T-cell (primary cell): ENCODE measurements at regions not wholly inside any gene's neighbourhood (a gene's known extent, or its start where the extent isn't known, plus 50 kb on each side); places are given as distances from the start of the nearest gene placed in this dataset.

ENCODE experiments used
- ATAC-seq, 4 experiments: fragments of 200-7000 bp in 3 of 4; fragments of 150-1000 bp in 1 of 4; cut with Tn5 transposase; replicated peaks in 1 of 4; 1 replicate in 3 of 4; 2 replicates in 1 of 4; pipeline ENCODE4 v1.10.0; 2021; ENCODE audit warnings: moderate library complexity in 3 of 4, mild to moderate bottlenecking in 2 of 4, moderate number of reproducible peaks in 1 of 4
- CTCF ChIA-PET, 2 donors: fragments of 300-600 bp; sonication (Branson Sonifier 250); formaldehyde crosslinking; loops; one replicate each; lab custom pipeline; 2022; ENCODE audit warnings: antibody characterized with exemption in 2 of 2; lab: Charles Lee
- POLR2A ChIA-PET, 2 donors: fragments of 300-600 bp; sonication (Branson Sonifier 250); formaldehyde crosslinking; loops; one replicate each; lab custom pipeline; 2022; ENCODE audit warnings: antibody characterized with exemption in 2 of 2; lab: Charles Lee
- DNase-seq, 35 experiments: peaks; one replicate each; pipeline versions ENCODE4 v3.0.0 to v3.0.0-alpha.2; 2013 to 2023
- H3K27ac ChIP-seq: one replicate; pipeline ENCODE4 v1.5.1; 2013; ENCODE audit warnings: low read length
- H3K27me3 ChIP-seq, 2 experiments: replicated peaks in 1 of 2; 1 replicate in 1 of 2; 2 replicates in 1 of 2; pipeline versions ENCODE4 v1.6.1 to v1.7.0; 2013; ENCODE audit warnings: low read length in 1 of 2, mixed read lengths in 1 of 2; ENCODE audit not compliant: control insufficient read depth in 2 of 2, insufficient read depth in 2 of 2; ENCODE audit errors: extremely low read depth in 1 of 2
- H3K36me3 ChIP-seq, 2 donors: 1 replicate in 1 of 2; 2 replicates in 1 of 2; pipeline versions ENCODE4 v1.6.1 to v1.7.0; 2013; ENCODE audit warnings: low read length in 1 of 2; ENCODE audit not compliant: control insufficient read depth in 2 of 2, insufficient read depth in 1 of 2; ENCODE audit errors: extremely low read depth in 1 of 2
- H3K4me1 ChIP-seq, 2 experiments: 1 replicate in 1 of 2; 2 replicates in 1 of 2; pipeline versions ENCODE4 v1.6.1 to v1.7.0; 2013; ENCODE audit warnings: low read length in 2 of 2, mixed read lengths in 1 of 2; ENCODE audit not compliant: insufficient read depth in 2 of 2, control insufficient read depth in 1 of 2; ENCODE audit errors: extremely low read depth in 1 of 2
- H3K4me3 ChIP-seq, 2 donors: 1 replicate in 1 of 2; 2 replicates in 1 of 2; pipeline versions ENCODE4 v1.5.1 to v1.7.0; 2013; ENCODE audit warnings: mild to moderate bottlenecking in 2 of 2, low read length in 1 of 2, moderate library complexity in 1 of 2; ENCODE audit not compliant: control insufficient read depth in 1 of 2; ENCODE audit errors: extremely low read depth in 1 of 2
- H3K9me3 ChIP-seq: 2 replicates; pipeline ENCODE4 v1.7.0; 2013
- H3K27ac Mint-ChIP-seq, 2 donors: one replicate each; pipeline ENCODE4 v1.8.0; 2020 to 2021; ENCODE audit warnings: mild to moderate bottlenecking in 2 of 2, mixed read lengths in 2 of 2
- H3K27me3 Mint-ChIP-seq, 2 donors: one replicate each; pipeline ENCODE4 v1.8.0; 2021 to 2022; ENCODE audit warnings: mixed read lengths in 2 of 2
- H3K36me3 Mint-ChIP-seq: one replicate; pipeline ENCODE4 v1.8.0; 2021; ENCODE audit warnings: mixed read lengths
- H3K4me1 Mint-ChIP-seq, 3 donors: one replicate each; pipeline ENCODE4 v1.8.0; 2020 to 2022; ENCODE audit warnings: mixed read lengths in 3 of 3, mild to moderate bottlenecking in 1 of 3
- H3K4me3 Mint-ChIP-seq, 3 donors: one replicate each; pipeline ENCODE4 v1.8.0; 2020 to 2022; ENCODE audit warnings: mild to moderate bottlenecking in 3 of 3, mixed read lengths in 3 of 3, moderate library complexity in 3 of 3
- H3K9me3 Mint-ChIP-seq, 3 donors: one replicate each; pipeline ENCODE4 v1.8.0; 2020 to 2022; ENCODE audit warnings: mixed read lengths in 3 of 3
- WGBS: methylation state at CpG from one replicate; pipeline ENCODE4 v1.1.5; 2013; ENCODE audit warnings: missing lambda C conversion rate; ENCODE audit not compliant: insufficient coverage; 5-methylcytosine and 5-hydroxymethylcytosine counted together

GRCh38 chr4:19372390-19372789 lies 879.3 kb upstream of the SLIT2 start:
- WGBS, result 90% methylated on average over 2 of the region's 2 CpGs
- Histone ChIP-seq H3K4me1 (no peaks in the 10 kb centered on the region), H3K36me3 (no peaks in the 10 kb centered on the region), H3K27me3 (no peaks in the 10 kb centered on the region), H3K27ac (no peak overlapping the region), H3K4me3 (no peak overlapping the region), H3K9me3 (no peaks in the 10 kb centered on the region)
- DNase-seq, result no peak
- ATAC-seq, result no peak
- Mint-ChIP-seq H3K27me3 (no peaks in the 10 kb centered on the region), H3K27ac (no peak overlapping the region), H3K9me3 (peaks cover 6 to 21% (median 14%) of the 10 kb centered on the region in 3 donors), H3K4me3 (no peak overlapping the region), H3K36me3 (no peaks in the 10 kb centered on the region), H3K4me1 (no peaks in the 10 kb centered on the region)
- POLR2A ChIA-PET, result no interaction called here
- CTCF ChIA-PET, result no interaction called here

- no peaks in the 10 kb centered on the region for H3K27me3 ChIP-seq
- peaks cover 8 to 19% (median 10%) of the 10 kb centered on the region in 3 donors for H3K9me3 Mint-ChIP-seq
- H3K4me3 Mint-ChIP-seq, result no peak overlapping the region
- WGBS, result no CpG with 5 or more reads among the region's 3 CpGs
- no peaks in the 10 kb centered on the region for H3K36me3 ChIP-seq
- ChIA-PET CTCF (no interaction called here), POLR2A (no interaction called here)
- H3K9me3 ChIP-seq, result no peaks in the 10 kb centered on the region
- no peak for ATAC-seq
- H3K4me1 ChIP-seq, result no peaks in the 10 kb centered on the region
- H3K4me1 Mint-ChIP-seq, result no peaks in the 10 kb centered on the region
- no peak overlapping the region for H3K27ac Mint-ChIP-seq
- no peak overlapping the region for H3K4me3 ChIP-seq
- H3K27me3 Mint-ChIP-seq, result no peaks in the 10 kb centered on the region
- DNase-seq, result no peak
- H3K27ac ChIP-seq, result no peak overlapping the region
- H3K36me3 Mint-ChIP-seq, result no peaks in the 10 kb centered on the region
These were observed 882.9 kb upstream of the SLIT2 start for GRCh38 chr4:19368800-19369199.

GRCh38 chr4:19366916-19367315 lies 884.8 kb upstream of the SLIT2 start:
- no peaks in the 10 kb centered on the region for H3K9me3 ChIP-seq
- no peaks in the 10 kb centered on the region for H3K27me3 ChIP-seq
- H3K4me3 ChIP-seq, result no peak overlapping the region
- no peaks in the 10 kb centered on the region for H3K36me3 Mint-ChIP-seq
- H3K27me3 Mint-ChIP-seq, result no peaks in the 10 kb centered on the region
- no peak for ATAC-seq
- H3K36me3 ChIP-seq, result no peaks in the 10 kb centered on the region
- no peaks in the 10 kb centered on the region for H3K4me1 ChIP-seq
- no peaks in the 10 kb centered on the region for H3K4me1 Mint-ChIP-seq
- no CpG with 5 or more reads among the region's 2 CpGs for WGBS
- POLR2A ChIA-PET, result no interaction called here
- no peak for DNase-seq
- H3K4me3 Mint-ChIP-seq, result no peak overlapping the region
- no peak overlapping the region for H3K27ac Mint-ChIP-seq
- H3K9me3 Mint-ChIP-seq, result peaks cover 8 to 19% (median 10%) of the 10 kb centered on the region in 3 donors
- CTCF ChIA-PET, result no interaction called here
- no peak overlapping the region for H3K27ac ChIP-seq

- WGBS, result no CpG with 5 or more reads among the region's 2 CpGs
- ATAC-seq, result no peak
- Mint-ChIP-seq H3K4me1 (no peaks in the 10 kb centered on the region), H3K36me3 (no peaks in the 10 kb centered on the region), H3K4me3 (no peak overlapping the region), H3K27ac (no peak overlapping the region), H3K27me3 (no peaks in the 10 kb centered on the region), H3K9me3 (peaks cover 8 to 17% (median 15%) of the 10 kb centered on the region in 3 donors)
- no peak for DNase-seq
- POLR2A ChIA-PET, result no interaction called here
- no peaks in the 10 kb centered on the region for H3K36me3 ChIP-seq
- H3K27ac ChIP-seq, result no peak overlapping the region
- no peaks in the 10 kb centered on the region for H3K4me1 ChIP-seq
- no peak overlapping the region for H3K4me3 ChIP-seq
- no peaks in the 10 kb centered on the region for H3K9me3 ChIP-seq
- CTCF ChIA-PET, result no interaction called here
- H3K27me3 ChIP-seq, result no peaks in the 10 kb centered on the region
These were observed 893.7 kb upstream of the SLIT2 start for GRCh38 chr4:19358015-19358414.

- WGBS, result no CpG with 5 or more reads among the region's 1 CpG
- H3K27me3 Mint-ChIP-seq, result no peaks in the 10 kb centered on the region
These were observed 902.3 kb upstream of the SLIT2 start for GRCh38 chr4:19349416-19349815.

GRCh38 chr4:19348746-19349145 lies 903.0 kb upstream of the SLIT2 start:
- no peaks in the 10 kb centered on the region for H3K36me3 Mint-ChIP-seq
- no peaks in the 10 kb centered on the region for H3K27me3 Mint-ChIP-seq
- POLR2A ChIA-PET, result no interaction called here
- H3K27ac Mint-ChIP-seq, result no peak overlapping the region
- Histone ChIP-seq H3K36me3 (no peaks in the 10 kb centered on the region), H3K9me3 (no peaks in the 10 kb centered on the region), H3K4me1 (no peaks in the 10 kb centered on the region), H3K27ac (no peak overlapping the region), H3K27me3 (no peaks in the 10 kb centered on the region), H3K4me3 (no peak overlapping the region)
- CTCF ChIA-PET, result interaction anchor here in 1 of 2 donors (0.5 kb wide), 1 partner anchor 26 kb away, joined by 3 read pairs; no protein-coding TSS in a partner anchor
- H3K4me3 Mint-ChIP-seq, result no peak overlapping the region
- no peak for ATAC-seq
- no peaks in the 10 kb centered on the region for H3K4me1 Mint-ChIP-seq
- peaks cover 9 to 18% (median 13%) of the 10 kb centered on the region in 3 donors for H3K9me3 Mint-ChIP-seq
- DNase-seq, result no peak

More at GRCh38 chr4:19349416-19349815, 902.3 kb upstream of the SLIT2 start:
- no peaks in the 10 kb centered on the region for H3K36me3 ChIP-seq
- ChIA-PET POLR2A (no interaction called here), CTCF (no interaction called here)
- ATAC-seq, result no peak
- Mint-ChIP-seq H3K27ac (no peak overlapping the region), H3K36me3 (no peaks in the 10 kb centered on the region), H3K4me3 (no peak overlapping the region), H3K9me3 (peaks cover 8 to 19% (median 18%) of the 10 kb centered on the region in 3 donors), H3K4me1 (no peaks in the 10 kb centered on the region)
- no peaks in the 10 kb centered on the region for H3K27me3 ChIP-seq
- H3K27ac ChIP-seq, result no peak overlapping the region
- DNase-seq, result no peak
- no peak overlapping the region for H3K4me3 ChIP-seq
- H3K9me3 ChIP-seq, result no peaks in the 10 kb centered on the region
- H3K4me1 ChIP-seq, result no peaks in the 10 kb centered on the region

- ChIA-PET CTCF (no interaction called here), POLR2A (no interaction called here)
- no peaks in the 10 kb centered on the region for H3K27me3 Mint-ChIP-seq
- ATAC-seq, result no peak
- no peak overlapping the region for H3K27ac Mint-ChIP-seq
- Histone ChIP-seq H3K27me3 (no peaks in the 10 kb centered on the region), H3K4me3 (no peak overlapping the region), H3K36me3 (no peaks in the 10 kb centered on the region), H3K27ac (no peak overlapping the region), H3K9me3 (no peaks in the 10 kb centered on the region), H3K4me1 (no peaks in the 10 kb centered on the region)
- H3K4me1 Mint-ChIP-seq, result no peaks in the 10 kb centered on the region
- no peak for DNase-seq
- H3K36me3 Mint-ChIP-seq, result no peaks in the 10 kb centered on the region
- no peak overlapping the region for H3K4me3 Mint-ChIP-seq
- peaks cover 5 to 16% (median 11%) of the 10 kb centered on the region in 3 donors for H3K9me3 Mint-ChIP-seq
- WGBS, result 83% methylated on average over 1 of the region's 3 CpGs
These were observed 905.1 kb upstream of the SLIT2 start for GRCh38 chr4:19346636-19347035.
